ENCODE measurements at regions not wholly inside any gene's neighbourhood (a gene's known extent, or its start where the extent isn't known, plus 50 kb on each side); places are given as distances from the start of the nearest gene placed in this dataset.

DNA sequence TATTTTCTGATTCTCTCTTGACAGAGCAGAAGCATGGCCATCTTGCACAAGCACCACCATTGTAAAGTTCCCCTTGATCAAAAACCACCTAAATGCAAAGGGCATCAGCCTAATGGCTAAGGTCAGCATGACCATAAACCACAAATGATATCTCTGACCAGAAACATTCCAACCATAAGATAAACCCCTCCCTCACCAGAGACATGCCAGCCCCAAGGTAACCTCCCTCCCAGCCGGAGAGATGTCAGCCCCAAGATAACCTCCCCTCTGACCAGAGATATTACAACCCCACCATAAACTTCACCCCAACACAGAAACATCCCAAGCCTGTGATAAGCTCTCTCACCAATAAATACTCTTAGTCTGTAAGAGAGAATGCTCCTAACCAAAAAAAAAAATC, 72.1 kb upstream of the CDK1 start:
- peaks cover 17% of the 10 kb centered on the region for H3K36me3 Mint-ChIP-seq (ENCODE audit: low read depth)

More for the DNA sequence above, 72.1 kb upstream of the CDK1 start:
- DNase-seq (ENCODE audit: low spot score) (no peak), ATAC-seq (no peak)
- Histone ChIP-seq H3K27ac (ENCODE audit: low read depth) (no peak overlapping the region), H3K9me2 (ENCODE audit: insufficient read depth) (no peaks in the 10 kb centered on the region), H3K27me3 (ENCODE audit: insufficient read depth) (no peaks in the 10 kb centered on the region), H3K79me2 (replicated peaks; ENCODE audit: insufficient read depth) (peaks cover 9% of the 10 kb centered on the region), H3K4me2 (no peak overlapping the region), H4K20me1 (replicated peaks; ENCODE audit: insufficient read depth) (no peaks in the 10 kb centered on the region), H3K36me3 (ENCODE audit: insufficient read depth) (0 out of 2 replicates have a peak, but pooled peaks cover 4% of the 10 kb centered on the region), H3K4me3 (no peak overlapping the region), H3K4me1 (ENCODE audit: insufficient read depth) (peaks cover 18% of the 10 kb centered on the region), H3F3A (replicated peaks; ENCODE audit: low read depth) (no peaks in the 10 kb centered on the region), H2AFZ (no peak overlapping the region)
- Mint-ChIP-seq H3K4me1 (peaks cover 20% of the 10 kb centered on the region), H3K9me3 (peaks cover 19% of the 10 kb centered on the region), H3K4me3 (no peak overlapping the region), H3K27me3 (ENCODE audit: insufficient read depth, low read depth, poor library complexity) (no peaks in the 10 kb centered on the region), H3K27ac (no peak overlapping the region)
- TF ChIP-seq STAT1 (IDR thresholded peaks at IDR 0.05; ENCODE audit: unreplicated experiment) (no peak), ZNF114 (CRISPR knock-in tag; IDR thresholded peaks at IDR 0.05) (no peak), ZNF331 (CRISPR knock-in tag; IDR thresholded peaks at IDR 0.05; ENCODE audit: low read depth) (no peak), EZH2 (IDR thresholded peaks at IDR 0.05; ENCODE audit: low read depth, unreplicated experiment) (no peak), CREB1 (CRISPR knock-in tag; IDR thresholded peaks at IDR 0.05; ENCODE audit: low read depth) (no peak), POLR2AphosphoS5 (IDR thresholded peaks at IDR 0.05; ENCODE audit: low read depth) (no peak), EZH2phosphoT487 (IDR thresholded peaks at IDR 0.05; ENCODE audit: unreplicated experiment) (no peak), JUNB (IDR thresholded peaks at IDR 0.05; ENCODE audit: unreplicated experiment) (no peak), NANOG (IDR thresholded peaks at IDR 0.05; ENCODE audit: borderline replicate concordance) (no peak)
- TF ChIP-seq, protein P1, sequence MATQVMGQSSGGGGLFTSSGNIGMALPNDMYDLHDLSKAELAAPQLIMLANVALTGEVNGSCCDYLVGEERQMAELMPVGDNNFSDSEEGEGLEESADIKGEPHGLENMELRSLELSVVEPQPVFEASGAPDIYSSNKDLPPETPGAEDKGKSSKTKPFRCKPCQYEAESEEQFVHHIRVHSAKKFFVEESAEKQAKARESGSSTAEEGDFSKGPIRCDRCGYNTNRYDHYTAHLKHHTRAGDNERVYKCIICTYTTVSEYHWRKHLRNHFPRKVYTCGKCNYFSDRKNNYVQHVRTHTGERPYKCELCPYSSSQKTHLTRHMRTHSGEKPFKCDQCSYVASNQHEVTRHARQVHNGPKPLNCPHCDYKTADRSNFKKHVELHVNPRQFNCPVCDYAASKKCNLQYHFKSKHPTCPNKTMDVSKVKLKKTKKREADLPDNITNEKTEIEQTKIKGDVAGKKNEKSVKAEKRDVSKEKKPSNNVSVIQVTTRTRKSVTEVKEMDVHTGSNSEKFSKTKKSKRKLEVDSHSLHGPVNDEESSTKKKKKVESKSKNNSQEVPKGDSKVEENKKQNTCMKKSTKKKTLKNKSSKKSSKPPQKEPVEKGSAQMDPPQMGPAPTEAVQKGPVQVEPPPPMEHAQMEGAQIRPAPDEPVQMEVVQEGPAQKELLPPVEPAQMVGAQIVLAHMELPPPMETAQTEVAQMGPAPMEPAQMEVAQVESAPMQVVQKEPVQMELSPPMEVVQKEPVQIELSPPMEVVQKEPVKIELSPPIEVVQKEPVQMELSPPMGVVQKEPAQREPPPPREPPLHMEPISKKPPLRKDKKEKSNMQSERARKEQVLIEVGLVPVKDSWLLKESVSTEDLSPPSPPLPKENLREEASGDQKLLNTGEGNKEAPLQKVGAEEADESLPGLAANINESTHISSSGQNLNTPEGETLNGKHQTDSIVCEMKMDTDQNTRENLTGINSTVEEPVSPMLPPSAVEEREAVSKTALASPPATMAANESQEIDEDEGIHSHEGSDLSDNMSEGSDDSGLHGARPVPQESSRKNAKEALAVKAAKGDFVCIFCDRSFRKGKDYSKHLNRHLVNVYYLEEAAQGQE (IDR thresholded peaks at IDR 0.05; ENCODE audit: unreplicated experiment) = no peak
- TF ChIP-seq, protein P2, sequence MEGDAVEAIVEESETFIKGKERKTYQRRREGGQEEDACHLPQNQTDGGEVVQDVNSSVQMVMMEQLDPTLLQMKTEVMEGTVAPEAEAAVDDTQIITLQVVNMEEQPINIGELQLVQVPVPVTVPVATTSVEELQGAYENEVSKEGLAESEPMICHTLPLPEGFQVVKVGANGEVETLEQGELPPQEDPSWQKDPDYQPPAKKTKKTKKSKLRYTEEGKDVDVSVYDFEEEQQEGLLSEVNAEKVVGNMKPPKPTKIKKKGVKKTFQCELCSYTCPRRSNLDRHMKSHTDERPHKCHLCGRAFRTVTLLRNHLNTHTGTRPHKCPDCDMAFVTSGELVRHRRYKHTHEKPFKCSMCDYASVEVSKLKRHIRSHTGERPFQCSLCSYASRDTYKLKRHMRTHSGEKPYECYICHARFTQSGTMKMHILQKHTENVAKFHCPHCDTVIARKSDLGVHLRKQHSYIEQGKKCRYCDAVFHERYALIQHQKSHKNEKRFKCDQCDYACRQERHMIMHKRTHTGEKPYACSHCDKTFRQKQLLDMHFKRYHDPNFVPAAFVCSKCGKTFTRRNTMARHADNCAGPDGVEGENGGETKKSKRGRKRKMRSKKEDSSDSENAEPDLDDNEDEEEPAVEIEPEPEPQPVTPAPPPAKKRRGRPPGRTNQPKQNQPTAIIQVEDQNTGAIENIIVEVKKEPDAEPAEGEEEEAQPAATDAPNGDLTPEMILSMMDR (conservative IDR thresholded peaks at IDR 0.05; ENCODE audit: low read depth in 2 of 2) = no peak
- TF ChIP-seq, protein P3, sequence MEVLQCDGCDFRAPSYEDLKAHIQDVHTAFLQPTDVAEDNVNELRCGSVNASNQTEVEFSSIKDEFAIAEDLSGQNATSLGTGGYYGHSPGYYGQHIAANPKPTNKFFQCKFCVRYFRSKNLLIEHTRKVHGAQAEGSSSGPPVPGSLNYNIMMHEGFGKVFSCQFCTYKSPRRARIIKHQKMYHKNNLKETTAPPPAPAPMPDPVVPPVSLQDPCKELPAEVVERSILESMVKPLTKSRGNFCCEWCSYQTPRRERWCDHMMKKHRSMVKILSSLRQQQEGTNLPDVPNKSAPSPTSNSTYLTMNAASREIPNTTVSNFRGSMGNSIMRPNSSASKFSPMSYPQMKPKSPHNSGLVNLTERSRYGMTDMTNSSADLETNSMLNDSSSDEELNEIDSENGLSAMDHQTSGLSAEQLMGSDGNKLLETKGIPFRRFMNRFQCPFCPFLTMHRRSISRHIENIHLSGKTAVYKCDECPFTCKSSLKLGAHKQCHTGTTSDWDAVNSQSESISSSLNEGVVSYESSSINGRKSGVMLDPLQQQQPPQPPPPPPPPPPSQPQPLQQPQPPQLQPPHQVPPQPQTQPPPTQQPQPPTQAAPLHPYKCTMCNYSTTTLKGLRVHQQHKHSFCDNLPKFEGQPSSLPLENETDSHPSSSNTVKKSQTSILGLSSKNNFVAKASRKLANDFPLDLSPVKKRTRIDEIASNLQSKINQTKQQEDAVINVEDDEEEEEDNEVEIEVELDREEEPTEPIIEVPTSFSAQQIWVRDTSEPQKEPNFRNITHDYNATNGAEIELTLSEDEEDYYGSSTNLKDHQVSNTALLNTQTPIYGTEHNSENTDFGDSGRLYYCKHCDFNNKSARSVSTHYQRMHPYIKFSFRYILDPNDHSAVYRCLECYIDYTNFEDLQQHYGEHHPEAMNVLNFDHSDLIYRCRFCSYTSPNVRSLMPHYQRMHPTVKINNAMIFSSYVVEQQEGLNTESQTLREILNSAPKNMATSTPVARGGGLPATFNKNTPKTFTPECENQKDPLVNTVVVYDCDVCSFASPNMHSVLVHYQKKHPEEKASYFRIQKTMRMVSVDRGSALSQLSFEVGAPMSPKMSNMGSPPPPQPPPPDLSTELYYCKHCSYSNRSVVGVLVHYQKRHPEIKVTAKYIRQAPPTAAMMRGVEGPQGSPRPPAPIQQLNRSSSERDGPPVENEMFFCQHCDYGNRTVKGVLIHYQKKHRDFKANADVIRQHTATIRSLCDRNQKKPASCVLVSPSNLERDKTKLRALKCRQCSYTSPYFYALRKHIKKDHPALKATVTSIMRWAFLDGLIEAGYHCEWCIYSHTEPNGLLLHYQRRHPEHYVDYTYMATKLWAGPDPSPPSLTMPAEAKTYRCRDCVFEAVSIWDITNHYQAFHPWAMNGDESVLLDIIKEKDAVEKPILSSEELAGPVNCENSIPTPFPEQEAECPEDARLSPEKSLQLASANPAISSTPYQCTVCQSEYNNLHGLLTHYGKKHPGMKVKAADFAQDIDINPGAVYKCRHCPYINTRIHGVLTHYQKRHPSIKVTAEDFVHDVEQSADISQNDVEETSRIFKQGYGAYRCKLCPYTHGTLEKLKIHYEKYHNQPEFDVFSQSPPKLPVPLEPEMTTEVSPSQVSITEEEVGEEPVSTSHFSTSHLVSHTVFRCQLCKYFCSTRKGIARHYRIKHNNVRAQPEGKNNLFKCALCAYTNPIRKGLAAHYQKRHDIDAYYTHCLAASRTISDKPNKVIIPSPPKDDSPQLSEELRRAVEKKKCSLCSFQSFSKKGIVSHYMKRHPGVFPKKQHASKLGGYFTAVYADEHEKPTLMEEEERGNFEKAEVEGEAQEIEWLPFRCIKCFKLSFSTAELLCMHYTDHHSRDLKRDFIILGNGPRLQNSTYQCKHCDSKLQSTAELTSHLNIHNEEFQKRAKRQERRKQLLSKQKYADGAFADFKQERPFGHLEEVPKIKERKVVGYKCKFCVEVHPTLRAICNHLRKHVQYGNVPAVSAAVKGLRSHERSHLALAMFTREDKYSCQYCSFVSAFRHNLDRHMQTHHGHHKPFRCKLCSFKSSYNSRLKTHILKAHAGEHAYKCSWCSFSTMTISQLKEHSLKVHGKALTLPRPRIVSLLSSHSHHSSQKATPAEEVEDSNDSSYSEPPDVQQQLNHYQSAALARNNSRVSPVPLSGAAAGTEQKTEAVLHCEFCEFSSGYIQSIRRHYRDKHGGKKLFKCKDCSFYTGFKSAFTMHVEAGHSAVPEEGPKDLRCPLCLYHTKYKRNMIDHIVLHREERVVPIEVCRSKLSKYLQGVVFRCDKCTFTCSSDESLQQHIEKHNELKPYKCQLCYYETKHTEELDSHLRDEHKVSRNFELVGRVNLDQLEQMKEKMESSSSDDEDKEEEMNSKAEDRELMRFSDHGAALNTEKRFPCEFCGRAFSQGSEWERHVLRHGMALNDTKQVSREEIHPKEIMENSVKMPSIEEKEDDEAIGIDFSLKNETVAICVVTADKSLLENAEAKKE (CRISPR knock-in tag; IDR thresholded peaks at IDR 0.05) = no peak
- TF ChIP-seq, protein P4, sequence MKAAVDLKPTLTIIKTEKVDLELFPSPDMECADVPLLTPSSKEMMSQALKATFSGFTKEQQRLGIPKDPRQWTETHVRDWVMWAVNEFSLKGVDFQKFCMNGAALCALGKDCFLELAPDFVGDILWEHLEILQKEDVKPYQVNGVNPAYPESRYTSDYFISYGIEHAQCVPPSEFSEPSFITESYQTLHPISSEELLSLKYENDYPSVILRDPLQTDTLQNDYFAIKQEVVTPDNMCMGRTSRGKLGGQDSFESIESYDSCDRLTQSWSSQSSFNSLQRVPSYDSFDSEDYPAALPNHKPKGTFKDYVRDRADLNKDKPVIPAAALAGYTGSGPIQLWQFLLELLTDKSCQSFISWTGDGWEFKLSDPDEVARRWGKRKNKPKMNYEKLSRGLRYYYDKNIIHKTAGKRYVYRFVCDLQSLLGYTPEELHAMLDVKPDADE (IDR thresholded peaks at IDR 0.05) = no peak

Data from GM23338 (cell line).